Renal pelvis (tissue), 1 donor: ENCODE measurements at regions not wholly inside any gene's neighbourhood (a gene's known extent, or its start where the extent isn't known, plus 50 kb on each side); places are given as distances from the start of the nearest gene placed in this dataset.
"Not testable (repeated sequence)": the region's sequence is repeated elsewhere in the genome, so short reads cannot be mapped to it uniquely, and the experiment has no call there.

Experiments
- DNase-seq: peaks from one replicate; pipeline ENCODE4 v3.0.0-alpha.2; 2013

DNA sequence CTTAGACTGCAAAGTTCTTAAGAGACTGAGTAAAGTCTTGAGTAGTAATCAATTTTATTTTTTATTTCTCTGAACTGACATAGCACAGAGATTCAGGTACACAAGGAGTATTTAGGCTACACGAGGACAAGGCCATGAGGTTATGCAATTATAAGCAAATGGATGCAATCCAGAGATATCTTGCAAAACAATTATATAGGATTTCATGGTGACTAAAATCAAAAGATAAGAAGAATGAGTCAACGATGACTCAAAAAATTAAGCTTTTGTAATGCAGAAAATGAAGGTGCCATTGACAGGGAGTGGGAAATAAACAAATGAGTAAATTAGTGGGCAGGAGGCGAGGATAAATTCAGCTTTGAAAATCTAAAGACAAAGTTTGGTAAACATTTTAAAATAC is 66.7 kb upstream of the MYO3A start:
- no peak for DNase-seq

DNA sequence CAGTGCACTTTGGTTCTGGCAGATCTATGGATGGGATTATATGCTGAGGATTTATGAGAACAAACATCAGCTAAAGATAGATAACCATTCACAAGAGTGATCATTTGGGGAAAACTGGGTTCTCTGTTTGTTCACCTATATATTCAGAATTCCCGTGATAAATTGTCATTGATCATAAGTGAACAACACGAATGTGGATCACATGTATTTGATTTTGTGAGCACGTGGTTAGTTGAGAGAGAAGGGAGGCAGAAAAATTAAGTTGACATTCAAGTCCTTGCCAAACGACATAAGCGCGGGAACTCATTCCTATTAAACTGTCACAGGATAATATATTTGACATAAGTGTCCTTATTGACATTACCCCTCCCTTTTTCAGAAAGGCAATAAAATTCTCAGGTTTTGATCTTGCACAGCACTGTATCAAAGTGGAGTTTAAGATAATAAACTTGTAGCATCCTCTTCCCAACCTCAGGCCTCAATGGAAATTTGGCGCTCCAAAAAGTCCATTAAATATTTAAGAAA is 64.9 kb upstream of the MYO3A start:
- no peak for DNase-seq

DNA sequence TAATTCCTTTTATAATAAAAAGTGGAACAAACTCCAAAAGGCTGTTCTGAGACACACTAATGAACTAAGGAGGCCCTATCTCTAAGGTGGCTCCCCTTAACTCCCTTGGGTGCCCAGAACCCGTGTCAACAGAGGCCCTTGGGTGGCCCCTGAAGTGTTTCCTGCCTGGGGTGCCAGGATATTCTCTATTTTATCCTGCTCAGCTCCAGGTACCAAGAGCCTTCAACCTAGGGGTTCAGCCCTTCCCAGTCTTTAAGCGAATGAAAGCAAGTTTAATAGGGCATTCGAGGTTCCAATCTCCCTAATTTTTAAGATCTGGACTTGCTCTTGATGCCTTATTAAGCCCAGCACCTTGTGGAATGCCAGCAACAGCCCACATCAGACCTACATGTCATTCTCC is 64.4 kb upstream of the MYO3A start:
- DNase-seq = no peak

DNA sequence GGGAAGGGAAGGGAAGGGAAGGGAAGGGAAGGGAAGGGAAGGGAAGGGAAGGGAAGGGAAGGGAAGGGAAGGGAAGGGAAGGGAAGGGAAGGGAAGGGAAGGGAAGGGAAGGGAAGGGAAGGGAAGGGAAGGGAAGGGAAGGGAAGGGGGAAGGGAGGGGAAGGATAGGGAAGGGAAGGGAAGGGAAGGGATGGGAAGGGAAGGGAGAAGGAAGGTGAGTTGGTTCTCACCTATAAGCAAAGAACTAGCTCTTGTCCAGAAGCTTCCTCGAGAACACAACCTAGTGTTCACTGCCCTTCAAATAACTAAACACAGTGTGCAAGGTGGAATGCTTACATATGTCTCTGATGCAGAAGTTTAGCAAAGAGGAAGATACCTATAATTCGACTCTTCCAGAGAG is 59.6 kb upstream of the MYO3A start:
- DNase-seq = not testable (repeated sequence)

DNA sequence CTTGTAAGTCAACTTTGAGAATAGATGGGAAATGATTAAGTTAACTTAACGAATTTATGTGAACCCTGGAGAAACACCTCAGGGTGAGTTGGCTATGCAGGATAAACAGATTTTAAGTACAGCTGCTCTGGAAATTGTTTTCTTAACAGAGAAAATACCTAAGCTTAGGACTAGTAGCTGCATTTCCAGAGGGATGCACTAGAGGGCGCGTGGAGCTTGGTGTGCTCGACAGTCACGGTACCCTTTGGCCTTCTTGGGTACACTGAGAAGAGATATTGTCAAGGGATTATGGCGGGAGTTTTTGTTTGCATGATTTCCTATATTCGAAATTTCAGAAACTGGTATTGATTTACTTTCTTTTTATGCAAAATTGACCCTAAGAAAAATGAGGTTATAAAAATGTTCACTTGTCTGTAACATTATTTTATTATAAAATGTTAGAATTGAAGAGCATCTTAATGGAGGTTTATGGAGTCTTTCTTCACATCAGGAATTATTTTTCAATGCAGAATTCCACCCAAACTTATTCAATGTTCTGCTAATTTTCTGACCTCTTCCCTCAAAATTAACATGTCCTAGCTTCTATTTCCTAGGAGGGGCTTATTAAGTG is 58.4 kb upstream of the MYO3A start:
- peak; percentile 76 for DNase-seq

DNA sequence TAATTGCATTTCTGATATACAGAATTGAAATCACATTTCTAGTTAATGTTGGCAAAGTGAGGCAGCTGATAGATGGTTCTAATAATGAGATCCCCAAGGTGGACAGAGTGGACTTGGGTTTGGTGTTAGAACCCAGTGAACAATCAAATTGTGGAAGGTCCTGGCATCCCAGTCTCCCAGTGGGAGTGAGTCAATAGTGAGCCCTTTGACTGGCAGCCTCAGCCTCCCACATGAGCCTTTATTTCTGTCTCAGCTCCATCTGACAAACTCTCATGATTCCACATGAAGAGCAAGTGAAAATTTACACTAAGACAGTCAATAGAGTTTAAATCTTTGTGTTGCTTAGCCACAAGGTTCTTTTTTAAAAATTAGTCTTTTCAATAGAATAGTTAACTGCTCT is 56.7 kb upstream of the MYO3A start:
- DNase-seq = no peak
